Activated CD8-positive, alpha-beta T cell treated with anti-CD3 and anti-CD28 coated beads for 36 hours (primary cell): ENCODE measurements at regions not wholly inside any gene's neighbourhood (a gene's known extent, or its start where the extent isn't known, plus 50 kb on each side); places are given as distances from the start of the nearest gene placed in this dataset.

Source experiments
- ATAC-seq: fragments of 200-7000 bp; cut with Tn5 transposase; one replicate; pipeline ENCODE4 v1.10.0; 2021; ENCODE audit warnings: mild to moderate bottlenecking, moderate library complexity
- CTCF ChIA-PET: fragments of 350-600 bp; sonication (Branson Sonifier 250); formaldehyde crosslinking; loops from one replicate; lab custom pipeline; 2021; ENCODE audit warnings: antibody characterized with exemption; lab: Charles Lee
- POLR2A ChIA-PET: fragments of 350-600 bp; sonication (Branson Sonifier 250); formaldehyde crosslinking; loops from one replicate; lab custom pipeline; 2021; ENCODE audit warnings: antibody characterized with exemption; lab: Charles Lee
- DNase-seq: peaks from one replicate; pipeline ENCODE4 v3.0.0-alpha.2; 2020
- H3K27ac Mint-ChIP-seq: one replicate; pipeline ENCODE4 v1.8.0; 2021; ENCODE audit warnings: mild to moderate bottlenecking, mixed read lengths
- H3K27me3 Mint-ChIP-seq: one replicate; pipeline ENCODE4 v1.8.0; 2021; ENCODE audit warnings: mixed read lengths
- H3K36me3 Mint-ChIP-seq: one replicate; pipeline ENCODE4 v1.8.0; 2021; ENCODE audit warnings: low read depth, mixed read lengths
- H3K4me1 Mint-ChIP-seq: one replicate; pipeline ENCODE4 v1.8.0; 2021; ENCODE audit warnings: low read depth, mixed read lengths
- H3K4me3 Mint-ChIP-seq: one replicate; pipeline ENCODE4 v1.8.0; 2021; ENCODE audit warnings: mild to moderate bottlenecking, moderate library complexity, mixed read lengths
- H3K9me3 Mint-ChIP-seq: one replicate; pipeline ENCODE4 v1.8.0; 2021; ENCODE audit warnings: mixed read lengths
- intact Hi-C: fragments of 100-400 bp; cut with micrococcal nuclease; formaldehyde crosslinking; loops from one replicate; pipeline ENCODE4 v1.10.0; 2022
- TF ChIP-seq, protein P1 (sequence below): fragments of 200-600 bp; IDR thresholded peaks from one replicate; pipeline ENCODE4 v1.8.0; 2022; ENCODE audit warnings: antibody characterized with exemption, mild to moderate bottlenecking

GRCh38 chr16:79312502-79312901 is 288.0 kb downstream of the MAF start:
- CTCF ChIA-PET: no interaction called here
- intact Hi-C loops: no loop called here
- no peak for DNase-seq
- Mint-ChIP-seq H3K36me3 (no peaks in the 10 kb centered on the region), H3K27ac (no peak overlapping the region), H3K4me1 (peaks cover 22% of the 10 kb centered on the region), H3K27me3 (peaks cover 12% of the 10 kb centered on the region), H3K9me3 (peaks cover 1% of the 10 kb centered on the region), H3K4me3 (no peak overlapping the region)
- TF ChIP-seq, protein P1, sequence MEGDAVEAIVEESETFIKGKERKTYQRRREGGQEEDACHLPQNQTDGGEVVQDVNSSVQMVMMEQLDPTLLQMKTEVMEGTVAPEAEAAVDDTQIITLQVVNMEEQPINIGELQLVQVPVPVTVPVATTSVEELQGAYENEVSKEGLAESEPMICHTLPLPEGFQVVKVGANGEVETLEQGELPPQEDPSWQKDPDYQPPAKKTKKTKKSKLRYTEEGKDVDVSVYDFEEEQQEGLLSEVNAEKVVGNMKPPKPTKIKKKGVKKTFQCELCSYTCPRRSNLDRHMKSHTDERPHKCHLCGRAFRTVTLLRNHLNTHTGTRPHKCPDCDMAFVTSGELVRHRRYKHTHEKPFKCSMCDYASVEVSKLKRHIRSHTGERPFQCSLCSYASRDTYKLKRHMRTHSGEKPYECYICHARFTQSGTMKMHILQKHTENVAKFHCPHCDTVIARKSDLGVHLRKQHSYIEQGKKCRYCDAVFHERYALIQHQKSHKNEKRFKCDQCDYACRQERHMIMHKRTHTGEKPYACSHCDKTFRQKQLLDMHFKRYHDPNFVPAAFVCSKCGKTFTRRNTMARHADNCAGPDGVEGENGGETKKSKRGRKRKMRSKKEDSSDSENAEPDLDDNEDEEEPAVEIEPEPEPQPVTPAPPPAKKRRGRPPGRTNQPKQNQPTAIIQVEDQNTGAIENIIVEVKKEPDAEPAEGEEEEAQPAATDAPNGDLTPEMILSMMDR: no peak
- POLR2A ChIA-PET: no interaction called here
- ATAC-seq: no peak

DNA sequence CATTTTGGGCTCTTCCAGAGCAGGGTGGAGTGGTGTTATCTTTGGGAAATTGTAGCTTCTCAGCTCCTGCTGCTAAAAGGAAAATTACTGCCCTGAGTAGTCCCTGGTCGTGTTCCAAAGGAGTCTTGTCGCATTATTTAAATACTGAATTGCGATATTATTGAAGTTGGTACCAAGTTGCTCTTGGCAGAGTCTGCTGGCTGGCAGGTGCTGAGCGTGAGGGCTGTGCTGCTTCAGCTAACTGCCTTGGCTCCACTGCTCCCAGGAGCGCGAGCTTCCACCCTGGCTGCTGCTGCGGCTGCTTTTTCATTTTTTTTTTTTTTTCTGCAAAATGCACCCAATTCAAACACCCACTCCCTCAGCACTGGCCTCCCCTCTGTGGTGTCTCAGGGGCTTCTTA is 289.8 kb downstream of the MAF start:
- no peak overlapping the region for H3K4me3 Mint-ChIP-seq
- intact Hi-C loops: no loop called here
- ChIA-PET CTCF (no interaction called here), POLR2A (no interaction called here)
- no peaks in the 10 kb centered on the region for H3K9me3 Mint-ChIP-seq
- peaks cover 5% of the 10 kb centered on the region for H3K4me1 Mint-ChIP-seq
- TF ChIP-seq, protein P1: no peak
- DNase-seq (no peak), ATAC-seq (no peak)
- no peak overlapping the region for H3K27ac Mint-ChIP-seq
- H3K36me3 Mint-ChIP-seq: no peaks in the 10 kb centered on the region
- peaks cover 11% of the 10 kb centered on the region for H3K27me3 Mint-ChIP-seq

DNA sequence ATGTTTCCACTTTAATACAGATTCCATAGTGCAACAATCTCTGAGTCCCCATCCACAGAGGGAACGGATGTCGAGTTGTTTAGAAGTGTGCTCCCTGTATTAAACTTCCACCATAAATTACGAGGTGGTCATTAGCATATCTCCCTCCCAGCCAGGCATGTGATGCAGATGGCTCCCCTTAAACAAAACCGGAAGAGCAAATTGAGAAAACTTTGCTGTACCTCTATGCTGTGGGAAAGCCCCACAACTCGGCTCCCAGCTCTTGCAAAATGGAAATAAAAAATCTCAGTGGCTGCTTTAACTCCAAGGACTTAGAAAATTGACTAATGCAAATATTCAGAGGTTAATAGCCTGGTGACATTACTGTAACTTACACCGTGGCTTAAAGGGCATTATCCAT is 290.9 kb downstream of the MAF start:
- Mint-ChIP-seq H3K4me1 (no peaks in the 10 kb centered on the region), H3K9me3 (no peaks in the 10 kb centered on the region), H3K27ac (no peak overlapping the region), H3K36me3 (no peaks in the 10 kb centered on the region), H3K4me3 (no peak overlapping the region), H3K27me3 (peaks cover 12% of the 10 kb centered on the region)
- DNase-seq: no peak
- intact Hi-C loops: no loop called here
- no peak for ATAC-seq
- TF ChIP-seq, protein P1: no peak
- CTCF ChIA-PET: no interaction called here
- POLR2A ChIA-PET: no interaction called here

GRCh38 chr16:79307214-79307613 is 293.3 kb downstream of the MAF start:
- Mint-ChIP-seq H3K27me3 (peaks cover 8% of the 10 kb centered on the region), H3K9me3 (no peaks in the 10 kb centered on the region), H3K27ac (no peak overlapping the region), H3K4me1 (no peaks in the 10 kb centered on the region), H3K4me3 (no peak overlapping the region), H3K36me3 (no peaks in the 10 kb centered on the region)
- DNase-seq: no peak
- POLR2A ChIA-PET: no interaction called here
- intact Hi-C loops: no loop called here
- no peak for ATAC-seq
- TF ChIP-seq, protein P1: no peak
- CTCF ChIA-PET: no interaction called here

- ATAC-seq (no peak), DNase-seq (no peak)
- ChIA-PET POLR2A (no interaction called here), CTCF (no interaction called here)
- H3K9me3 Mint-ChIP-seq: no peaks in the 10 kb centered on the region
- H3K27me3 Mint-ChIP-seq: peaks cover 6% of the 10 kb centered on the region
- intact Hi-C loops: no loop called here
- no peak overlapping the region for H3K27ac Mint-ChIP-seq
- TF ChIP-seq, protein P1: no peak
- H3K4me1 Mint-ChIP-seq: no peaks in the 10 kb centered on the region
- no peaks in the 10 kb centered on the region for H3K36me3 Mint-ChIP-seq
- H3K4me3 Mint-ChIP-seq: no peak overlapping the region
These were observed 295.5 kb downstream of the MAF start for GRCh38 chr16:79305074-79305473.
